ENCODE measurements at regions not wholly inside any gene's neighbourhood (a gene's known extent, or its start where the extent isn't known, plus 50 kb on each side); places are given as distances from the start of the nearest gene placed in this dataset.

GRCh38 chr17:79330229-79330628 is 255.6 kb downstream of the ENGASE start:
- WGBS (ENCODE audit: extremely low coverage, insufficient read length, low lambda C conversion rate) = no CpG with 5 or more reads among the region's 8 CpGs
- TF ChIP-seq CTCF (conservative IDR thresholded peaks at IDR 0.05) = no peak
- H3K4me2 ChIP-seq (ENCODE audit: insufficient read depth, insufficient read length, low read length) = no peak overlapping the region
- no peak overlapping the region for H3K9ac ChIP-seq (ENCODE audit: extremely low read depth, insufficient read length, low read length)
- no peak overlapping the region for H3K23ac ChIP-seq (ENCODE audit: insufficient read length, low read depth, low read length)
- Mint-ChIP-seq H3K27ac (no peak overlapping the region), H3K9me3 (no peaks in the 10 kb centered on the region), H3K4me1 (peaks cover 15 to 26% of the 10 kb centered on the region in 2 experiments), H3K27me3 (ENCODE audit: low read depth) (peaks cover 42% of the 10 kb centered on the region), H3K36me3 (ENCODE audit: insufficient read depth in 1 of 3, low read depth in 3 of 3) (no peaks in the 10 kb centered on the region), H3K4me3 (no peak overlapping the region)
- H2AFZ ChIP-seq (ENCODE audit: low read length) = no peak overlapping the region
- H3K4me1 ChIP-seq (ENCODE audit: insufficient read depth, low read length) = peaks cover 6% of the 10 kb centered on the region; the same call in 1 of the 2 replicates
- no peaks in the 10 kb centered on the region for H3K9me3 ChIP-seq (ENCODE audit: control insufficient read depth, low read depth, low read length)
- H3K79me2 ChIP-seq (ENCODE audit: insufficient read depth, low read length) = no peaks in the 10 kb centered on the region
- no peak overlapping the region for H4K91ac ChIP-seq (ENCODE audit: insufficient read length, low read depth, low read length)
- H4K5ac ChIP-seq (ENCODE audit: insufficient read length, low read depth, low read length) = no peak overlapping the region
- no peak overlapping the region for H2BK20ac ChIP-seq (ENCODE audit: low read depth, low read length, poor library complexity, severe bottlenecking)
- no peak overlapping the region for H2AK5ac ChIP-seq (ENCODE audit: insufficient read length, low read length)
- no peak overlapping the region for H3K18ac ChIP-seq (ENCODE audit: insufficient read length, low read depth, low read length)
- no peak for DNase-seq
- H4K8ac ChIP-seq (replicated peaks; ENCODE audit: insufficient read length, low read depth, low read length) = no peak overlapping the region
- H3K23me2 ChIP-seq (ENCODE audit: insufficient read length, low read depth, low read length, poor library complexity, severe bottlenecking) = no peaks in the 10 kb centered on the region
- H3K14ac ChIP-seq (ENCODE audit: insufficient read depth, low read length) = no peak overlapping the region; the same call in 1 of the 2 replicates
- no peaks in the 10 kb centered on the region for H3K79me1 ChIP-seq (ENCODE audit: insufficient read depth, low read depth, low read length, poor library complexity, severe bottlenecking)
- H2BK15ac ChIP-seq (ENCODE audit: low read depth, low read length) = no peak overlapping the region
- no peak overlapping the region for H2BK120ac ChIP-seq (ENCODE audit: low read depth, low read length, poor library complexity, severe bottlenecking)
- no peaks in the 10 kb centered on the region for H4K20me1 ChIP-seq (ENCODE audit: control insufficient read depth, insufficient read depth, insufficient read length)
- H3T11ph ChIP-seq (ENCODE audit: low read length) = no peak overlapping the region
- no peak overlapping the region for H2BK5ac ChIP-seq (ENCODE audit: insufficient read length, low read length)
- no peaks in the 10 kb centered on the region for H3K27me3 ChIP-seq (ENCODE audit: insufficient read depth, low read length)
- H3K27ac ChIP-seq (ENCODE audit: insufficient read length, low read depth, low read length) = no peak overlapping the region
- no peak overlapping the region for H3K4ac ChIP-seq (ENCODE audit: low read depth, low read length)
- no peak overlapping the region for H3K56ac ChIP-seq (ENCODE audit: insufficient read length, low read depth, low read length)
- no peak overlapping the region for H2BK12ac ChIP-seq (ENCODE audit: insufficient read length, low read depth, low read length)

All from H9 (cell line).